Astrocyte (in vitro differentiated cells and primary cell): ENCODE measurements at regions not wholly inside any gene's neighbourhood (a gene's known extent, or its start where the extent isn't known, plus 50 kb on each side); places are given as distances from the start of the nearest gene placed in this dataset.

Experiments
- EZH2 ChIP-seq: IDR thresholded peaks from 2 replicates; pipeline ENCODE4 v1.6.1; 2012; ENCODE audit warnings: mild to moderate bottlenecking, low read length, inconsistent platforms; ENCODE audit not compliant: insufficient read depth
- TF ChIP-seq, protein P1 (sequence below): IDR thresholded peaks from 2 replicates; pipeline ENCODE4 v1.5.1; 2011; ENCODE audit warnings: low read depth, mild to moderate bottlenecking, inconsistent platforms, low read length, moderate library complexity; ENCODE audit not compliant: insufficient read depth

DNA sequence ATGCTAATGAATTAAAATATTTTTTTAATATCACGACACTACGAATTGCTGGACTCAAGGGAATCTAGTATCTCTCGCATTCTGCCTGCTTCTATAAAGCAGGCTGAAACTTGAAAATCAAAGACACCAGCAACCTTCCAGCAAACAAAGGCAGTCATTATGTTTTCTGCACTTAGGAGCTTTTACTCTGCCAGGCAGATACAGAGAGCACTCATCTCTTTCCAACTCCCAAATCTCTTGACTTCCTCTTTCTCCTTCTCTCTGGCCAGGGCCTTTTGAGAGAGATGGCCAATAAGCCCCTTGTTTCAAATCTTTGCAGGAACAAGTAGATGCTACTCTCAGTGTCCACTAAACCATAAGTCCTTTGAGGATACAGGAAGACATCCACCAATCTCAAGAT lies 95.2 kb upstream of the KLF3 start:
- no peak for TF ChIP-seq EZH2
- TF ChIP-seq, protein P1, sequence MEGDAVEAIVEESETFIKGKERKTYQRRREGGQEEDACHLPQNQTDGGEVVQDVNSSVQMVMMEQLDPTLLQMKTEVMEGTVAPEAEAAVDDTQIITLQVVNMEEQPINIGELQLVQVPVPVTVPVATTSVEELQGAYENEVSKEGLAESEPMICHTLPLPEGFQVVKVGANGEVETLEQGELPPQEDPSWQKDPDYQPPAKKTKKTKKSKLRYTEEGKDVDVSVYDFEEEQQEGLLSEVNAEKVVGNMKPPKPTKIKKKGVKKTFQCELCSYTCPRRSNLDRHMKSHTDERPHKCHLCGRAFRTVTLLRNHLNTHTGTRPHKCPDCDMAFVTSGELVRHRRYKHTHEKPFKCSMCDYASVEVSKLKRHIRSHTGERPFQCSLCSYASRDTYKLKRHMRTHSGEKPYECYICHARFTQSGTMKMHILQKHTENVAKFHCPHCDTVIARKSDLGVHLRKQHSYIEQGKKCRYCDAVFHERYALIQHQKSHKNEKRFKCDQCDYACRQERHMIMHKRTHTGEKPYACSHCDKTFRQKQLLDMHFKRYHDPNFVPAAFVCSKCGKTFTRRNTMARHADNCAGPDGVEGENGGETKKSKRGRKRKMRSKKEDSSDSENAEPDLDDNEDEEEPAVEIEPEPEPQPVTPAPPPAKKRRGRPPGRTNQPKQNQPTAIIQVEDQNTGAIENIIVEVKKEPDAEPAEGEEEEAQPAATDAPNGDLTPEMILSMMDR, result no peak
